LNCAP (cell line): ENCODE measurements at regions not wholly inside any gene's neighbourhood (a gene's known extent, or its start where the extent isn't known, plus 50 kb on each side); places are given as distances from the start of the nearest gene placed in this dataset.

Experiments
- TF ChIP-seq, protein P1 (sequence below): fragments of 450-650 bp; IDR thresholded peaks from 2 replicates; pipeline ENCODE4 v1.5.1; 2017; ENCODE audit warnings: mild to moderate bottlenecking

DNA sequence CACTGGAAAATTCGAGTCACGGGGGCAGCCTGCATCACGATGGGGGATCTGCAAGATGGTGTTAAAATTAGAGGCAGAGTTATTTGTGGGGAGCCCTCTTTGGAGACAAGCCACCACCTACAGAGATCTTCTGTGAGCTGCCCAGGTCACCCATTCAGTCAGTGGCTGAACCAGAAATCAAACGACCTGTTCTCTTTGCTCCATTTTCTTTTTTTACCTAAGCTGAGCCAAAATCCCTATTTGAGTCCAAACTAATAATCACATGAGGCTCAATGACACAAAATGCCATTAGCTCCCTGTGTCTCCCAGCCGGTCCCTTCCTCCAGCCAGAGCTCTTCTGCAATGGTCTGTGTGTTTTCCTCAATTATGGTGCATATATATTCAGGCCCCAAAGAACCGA, 394.2 kb downstream of the AGTPBP1 start:
- TF ChIP-seq, protein P1, sequence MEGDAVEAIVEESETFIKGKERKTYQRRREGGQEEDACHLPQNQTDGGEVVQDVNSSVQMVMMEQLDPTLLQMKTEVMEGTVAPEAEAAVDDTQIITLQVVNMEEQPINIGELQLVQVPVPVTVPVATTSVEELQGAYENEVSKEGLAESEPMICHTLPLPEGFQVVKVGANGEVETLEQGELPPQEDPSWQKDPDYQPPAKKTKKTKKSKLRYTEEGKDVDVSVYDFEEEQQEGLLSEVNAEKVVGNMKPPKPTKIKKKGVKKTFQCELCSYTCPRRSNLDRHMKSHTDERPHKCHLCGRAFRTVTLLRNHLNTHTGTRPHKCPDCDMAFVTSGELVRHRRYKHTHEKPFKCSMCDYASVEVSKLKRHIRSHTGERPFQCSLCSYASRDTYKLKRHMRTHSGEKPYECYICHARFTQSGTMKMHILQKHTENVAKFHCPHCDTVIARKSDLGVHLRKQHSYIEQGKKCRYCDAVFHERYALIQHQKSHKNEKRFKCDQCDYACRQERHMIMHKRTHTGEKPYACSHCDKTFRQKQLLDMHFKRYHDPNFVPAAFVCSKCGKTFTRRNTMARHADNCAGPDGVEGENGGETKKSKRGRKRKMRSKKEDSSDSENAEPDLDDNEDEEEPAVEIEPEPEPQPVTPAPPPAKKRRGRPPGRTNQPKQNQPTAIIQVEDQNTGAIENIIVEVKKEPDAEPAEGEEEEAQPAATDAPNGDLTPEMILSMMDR: no peak

DNA sequence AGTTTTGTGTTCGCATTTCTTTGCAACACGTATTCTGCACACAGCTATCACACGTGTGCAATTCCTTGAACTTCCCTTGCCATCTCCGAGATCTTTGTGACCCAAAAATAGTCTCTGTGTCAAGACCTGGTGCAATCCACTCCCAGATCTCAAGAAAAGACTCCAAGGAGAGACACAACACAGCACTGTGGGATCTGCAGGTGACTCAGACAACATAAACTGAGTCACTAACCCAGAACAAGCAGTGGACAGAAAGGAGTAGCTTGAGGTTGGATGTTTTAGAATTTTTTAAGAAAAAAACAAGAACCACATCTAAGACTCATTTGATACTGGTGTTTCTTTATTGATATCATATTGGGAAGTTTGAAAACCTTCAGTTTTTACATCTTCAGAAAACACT, 396.9 kb downstream of the AGTPBP1 start:
- TF ChIP-seq, protein P1: no peak

DNA sequence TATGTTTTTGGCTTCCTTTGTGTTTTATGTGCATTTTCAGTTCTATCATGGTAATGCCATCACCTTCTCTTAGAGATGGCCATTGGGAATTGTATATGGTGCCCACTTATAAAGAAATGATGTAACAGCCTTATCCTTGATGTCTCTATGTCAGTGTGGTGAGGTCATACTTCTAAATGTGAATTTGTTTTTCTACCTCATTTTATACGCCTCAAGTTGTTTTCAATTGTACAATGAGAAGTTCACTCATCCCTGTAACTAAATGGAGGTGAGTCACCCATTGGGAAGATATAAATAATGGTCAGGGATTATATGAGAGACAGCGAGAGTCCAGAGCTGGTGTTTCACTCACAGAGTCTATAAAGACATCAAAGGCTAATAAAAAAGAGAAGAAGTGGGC, 402.4 kb downstream of the AGTPBP1 start:
- TF ChIP-seq, protein P1: no peak

DNA sequence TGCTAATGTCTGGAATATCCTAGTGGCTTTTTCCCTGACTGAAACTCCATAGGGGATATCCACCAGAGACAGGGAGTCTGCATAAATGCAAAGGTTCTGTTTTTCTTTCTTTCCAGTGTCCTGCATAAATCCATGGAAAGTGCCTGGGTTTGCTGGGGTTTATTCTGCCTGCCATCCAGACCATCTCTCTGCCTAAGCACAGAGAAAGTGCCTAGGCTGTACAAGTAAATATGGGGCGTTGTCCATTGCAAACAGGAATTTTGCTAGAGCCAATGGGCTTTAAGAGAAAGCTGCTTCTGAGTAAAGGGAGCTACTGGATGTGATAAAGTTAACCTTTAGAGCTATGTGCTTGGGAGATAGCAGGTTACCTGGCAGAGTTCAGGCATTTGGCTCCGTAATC, 407.5 kb downstream of the AGTPBP1 start:
- TF ChIP-seq, protein P1: no peak

DNA sequence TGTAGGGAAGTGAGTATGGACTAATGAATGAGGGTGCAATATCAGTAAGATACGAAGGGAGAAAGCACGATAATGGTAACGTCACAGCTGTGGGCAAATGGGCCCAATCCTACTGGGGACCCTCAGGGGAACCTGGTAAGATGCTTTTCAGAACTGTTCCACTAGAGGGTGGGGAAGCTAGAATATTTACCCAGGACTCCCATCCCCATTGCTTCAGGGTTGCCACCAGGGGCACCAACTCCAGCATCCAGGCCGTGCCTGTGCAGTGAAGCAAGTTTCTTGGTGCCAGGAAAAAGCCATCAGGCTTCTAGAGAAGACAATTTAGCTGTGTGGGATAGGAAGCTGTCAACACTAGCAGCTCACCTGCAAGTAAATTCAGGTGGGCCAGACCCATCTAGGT, 409.3 kb downstream of the AGTPBP1 start:
- TF ChIP-seq, protein P1: no peak; the same call in 1 of the 2 replicates

DNA sequence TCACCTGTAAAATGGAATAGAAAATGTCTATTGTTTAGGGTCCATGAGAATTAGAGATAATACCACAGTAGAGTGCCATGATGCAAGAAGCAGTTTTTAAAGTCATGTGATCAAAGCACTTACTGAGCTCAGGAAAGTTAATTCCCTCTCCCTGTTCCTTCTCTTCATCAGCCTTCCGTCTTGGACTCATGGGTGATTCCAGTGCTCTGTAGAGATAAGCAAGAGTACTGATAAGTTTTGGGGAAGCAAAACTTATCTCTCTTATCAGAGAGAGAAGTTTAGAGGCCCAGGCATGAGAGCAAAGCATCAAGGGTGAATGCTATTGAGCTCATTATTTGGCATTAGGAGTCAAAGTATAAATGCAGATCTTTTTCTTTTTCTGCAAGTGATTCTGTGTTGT, 410.1 kb downstream of the AGTPBP1 start:
- TF ChIP-seq, protein P1: no peak

DNA sequence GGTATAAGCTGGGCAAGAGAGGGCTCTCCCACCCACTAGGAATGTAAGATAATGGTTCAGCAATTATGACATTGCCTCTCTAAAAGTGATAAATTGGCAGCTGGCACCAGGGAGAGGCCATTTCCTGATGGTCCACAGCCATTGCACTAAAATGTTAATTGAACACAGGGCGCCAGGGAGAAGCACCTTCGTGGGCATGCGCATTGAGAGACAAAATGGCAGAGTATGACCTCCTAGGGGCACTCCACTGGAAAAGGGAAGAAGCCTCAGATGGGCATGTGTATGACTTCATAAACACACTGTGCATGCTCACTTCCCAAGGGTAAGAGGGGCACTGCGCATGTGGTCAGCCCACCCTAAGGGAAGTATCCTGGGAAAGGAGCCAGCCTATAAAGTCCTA, 419.2 kb downstream of the AGTPBP1 start:
- TF ChIP-seq, protein P1: no peak

DNA sequence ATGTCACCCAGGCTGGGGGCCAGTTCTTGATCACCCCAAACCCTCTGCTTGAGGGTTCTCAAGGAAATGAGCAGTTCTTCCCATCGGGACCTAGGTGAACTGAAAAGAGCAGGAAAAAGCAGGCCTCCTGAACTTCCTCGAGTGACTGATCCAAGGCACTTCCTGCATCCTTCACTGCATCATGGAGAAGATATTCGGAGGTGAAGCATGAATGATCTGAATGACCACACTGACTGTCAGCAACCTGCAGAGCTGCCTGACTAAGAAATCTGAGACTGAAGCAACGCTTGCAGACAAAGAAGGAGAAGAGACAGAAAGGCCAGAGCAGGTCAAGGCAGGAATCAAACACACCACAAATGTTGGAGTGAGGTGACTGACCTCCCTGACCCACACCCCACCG, 420.2 kb downstream of the AGTPBP1 start:
- TF ChIP-seq, protein P1: no peak
